ENCODE measurements at regions not wholly inside any gene's neighbourhood (a gene's known extent, or its start where the extent isn't known, plus 50 kb on each side); places are given as distances from the start of the nearest gene placed in this dataset.

GRCh38 chr18:34039201-34039600, 185.5 kb downstream of the NOL4 start:
- TF ChIP-seq, protein P1, sequence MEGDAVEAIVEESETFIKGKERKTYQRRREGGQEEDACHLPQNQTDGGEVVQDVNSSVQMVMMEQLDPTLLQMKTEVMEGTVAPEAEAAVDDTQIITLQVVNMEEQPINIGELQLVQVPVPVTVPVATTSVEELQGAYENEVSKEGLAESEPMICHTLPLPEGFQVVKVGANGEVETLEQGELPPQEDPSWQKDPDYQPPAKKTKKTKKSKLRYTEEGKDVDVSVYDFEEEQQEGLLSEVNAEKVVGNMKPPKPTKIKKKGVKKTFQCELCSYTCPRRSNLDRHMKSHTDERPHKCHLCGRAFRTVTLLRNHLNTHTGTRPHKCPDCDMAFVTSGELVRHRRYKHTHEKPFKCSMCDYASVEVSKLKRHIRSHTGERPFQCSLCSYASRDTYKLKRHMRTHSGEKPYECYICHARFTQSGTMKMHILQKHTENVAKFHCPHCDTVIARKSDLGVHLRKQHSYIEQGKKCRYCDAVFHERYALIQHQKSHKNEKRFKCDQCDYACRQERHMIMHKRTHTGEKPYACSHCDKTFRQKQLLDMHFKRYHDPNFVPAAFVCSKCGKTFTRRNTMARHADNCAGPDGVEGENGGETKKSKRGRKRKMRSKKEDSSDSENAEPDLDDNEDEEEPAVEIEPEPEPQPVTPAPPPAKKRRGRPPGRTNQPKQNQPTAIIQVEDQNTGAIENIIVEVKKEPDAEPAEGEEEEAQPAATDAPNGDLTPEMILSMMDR (IDR thresholded peaks at IDR 0.05), result no peak
- TF ChIP-seq IRF3 (IDR thresholded peaks at IDR 0.05; ENCODE audit: low read depth, low read length), result no peak
- TF ChIP-seq YY1 (IDR thresholded peaks at IDR 0.05; ENCODE audit: low read depth), result no peak
- TF ChIP-seq RAD21 (IDR thresholded peaks at IDR 0.05; ENCODE audit: low read length), result no peak
- TF ChIP-seq TCF12 (IDR thresholded peaks at IDR 0.05), result no peak
- no peak for TF ChIP-seq SIN3A (IDR thresholded peaks at IDR 0.05; ENCODE audit: borderline replicate concordance, low read depth, low read length)
- TF ChIP-seq, protein P2, sequence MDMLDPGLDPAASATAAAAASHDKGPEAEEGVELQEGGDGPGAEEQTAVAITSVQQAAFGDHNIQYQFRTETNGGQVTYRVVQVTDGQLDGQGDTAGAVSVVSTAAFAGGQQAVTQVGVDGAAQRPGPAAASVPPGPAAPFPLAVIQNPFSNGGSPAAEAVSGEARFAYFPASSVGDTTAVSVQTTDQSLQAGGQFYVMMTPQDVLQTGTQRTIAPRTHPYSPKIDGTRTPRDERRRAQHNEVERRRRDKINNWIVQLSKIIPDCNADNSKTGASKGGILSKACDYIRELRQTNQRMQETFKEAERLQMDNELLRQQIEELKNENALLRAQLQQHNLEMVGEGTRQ (IDR thresholded peaks at IDR 0.05; ENCODE audit: borderline replicate concordance, low read depth, low read length), result no peak
- TF ChIP-seq TEAD4 (IDR thresholded peaks at IDR 0.05; ENCODE audit: borderline replicate concordance, insufficient read depth), result no peak
- TF ChIP-seq, protein P3, sequence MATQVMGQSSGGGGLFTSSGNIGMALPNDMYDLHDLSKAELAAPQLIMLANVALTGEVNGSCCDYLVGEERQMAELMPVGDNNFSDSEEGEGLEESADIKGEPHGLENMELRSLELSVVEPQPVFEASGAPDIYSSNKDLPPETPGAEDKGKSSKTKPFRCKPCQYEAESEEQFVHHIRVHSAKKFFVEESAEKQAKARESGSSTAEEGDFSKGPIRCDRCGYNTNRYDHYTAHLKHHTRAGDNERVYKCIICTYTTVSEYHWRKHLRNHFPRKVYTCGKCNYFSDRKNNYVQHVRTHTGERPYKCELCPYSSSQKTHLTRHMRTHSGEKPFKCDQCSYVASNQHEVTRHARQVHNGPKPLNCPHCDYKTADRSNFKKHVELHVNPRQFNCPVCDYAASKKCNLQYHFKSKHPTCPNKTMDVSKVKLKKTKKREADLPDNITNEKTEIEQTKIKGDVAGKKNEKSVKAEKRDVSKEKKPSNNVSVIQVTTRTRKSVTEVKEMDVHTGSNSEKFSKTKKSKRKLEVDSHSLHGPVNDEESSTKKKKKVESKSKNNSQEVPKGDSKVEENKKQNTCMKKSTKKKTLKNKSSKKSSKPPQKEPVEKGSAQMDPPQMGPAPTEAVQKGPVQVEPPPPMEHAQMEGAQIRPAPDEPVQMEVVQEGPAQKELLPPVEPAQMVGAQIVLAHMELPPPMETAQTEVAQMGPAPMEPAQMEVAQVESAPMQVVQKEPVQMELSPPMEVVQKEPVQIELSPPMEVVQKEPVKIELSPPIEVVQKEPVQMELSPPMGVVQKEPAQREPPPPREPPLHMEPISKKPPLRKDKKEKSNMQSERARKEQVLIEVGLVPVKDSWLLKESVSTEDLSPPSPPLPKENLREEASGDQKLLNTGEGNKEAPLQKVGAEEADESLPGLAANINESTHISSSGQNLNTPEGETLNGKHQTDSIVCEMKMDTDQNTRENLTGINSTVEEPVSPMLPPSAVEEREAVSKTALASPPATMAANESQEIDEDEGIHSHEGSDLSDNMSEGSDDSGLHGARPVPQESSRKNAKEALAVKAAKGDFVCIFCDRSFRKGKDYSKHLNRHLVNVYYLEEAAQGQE (IDR thresholded peaks at IDR 0.05; ENCODE audit: low read depth, low read length), result no peak
- TF ChIP-seq, protein P4, sequence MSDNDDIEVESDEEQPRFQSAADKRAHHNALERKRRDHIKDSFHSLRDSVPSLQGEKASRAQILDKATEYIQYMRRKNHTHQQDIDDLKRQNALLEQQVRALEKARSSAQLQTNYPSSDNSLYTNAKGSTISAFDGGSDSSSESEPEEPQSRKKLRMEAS (IDR thresholded peaks at IDR 0.05; ENCODE audit: low read depth), result no peak
- TF ChIP-seq EZH2phosphoT487 (IDR thresholded peaks at IDR 0.05; ENCODE audit: borderline replicate concordance, low read depth), result no peak
- no peak for TF ChIP-seq ZBTB33 (IDR thresholded peaks at IDR 0.05; ENCODE audit: borderline replicate concordance, low read depth)
- TF ChIP-seq GABPA (IDR thresholded peaks at IDR 0.05; ENCODE audit: low read depth), result no peak

Measured in SK-N-SH (cell line).